SU-DHL-6 (cell line): ENCODE measurements at regions not wholly inside any gene's neighbourhood (a gene's known extent, or its start where the extent isn't known, plus 50 kb on each side); places are given as distances from the start of the nearest gene placed in this dataset.
"Not testable (repeated sequence)": the region's sequence is repeated elsewhere in the genome, so short reads cannot be mapped to it uniquely, and the experiment has no call there.

Source experiments
- H2AFZ ChIP-seq: fragments of 200-600 bp; sonication (generic); 2 replicates; pipeline ENCODE4 v1.6.1; 2014; ENCODE audit warnings: low read depth, mild to moderate bottlenecking, moderate library complexity, mixed read lengths, antibody characterized with exemption, low read length; ENCODE audit not compliant: severe bottlenecking
- H3F3A ChIP-seq: fragments of 200-600 bp; shearing (Covaris generic); 2 replicates; pipeline ENCODE4 v1.6.0; 2016; ENCODE audit warnings: antibody characterized with exemption, mild to moderate bottlenecking; ENCODE audit not compliant: insufficient read depth
- H3K27ac ChIP-seq: fragments of 200-600 bp; sonication (generic); 2 replicates; pipeline ENCODE4 v1.5.1; 2016; ENCODE audit warnings: low read depth, mild to moderate bottlenecking, low read length, moderate library complexity, mixed read lengths
- H3K27me3 ChIP-seq: fragments of 200-600 bp; sonication (generic), shearing (Covaris generic); 2 replicates; pipeline ENCODE4 v1.6.0; 2014; ENCODE audit warnings: mild to moderate bottlenecking, low read length
- H3K36me3 ChIP-seq: fragments of 200-600 bp; sonication (generic); 2 replicates; pipeline ENCODE4 v1.6.1; 2014; ENCODE audit warnings: mild to moderate bottlenecking, low read length, mixed read lengths
- H3K4me2 ChIP-seq: fragments of 300-600, 200-600 bp; shearing (Covaris generic), sonication (generic); 2 replicates; pipeline ENCODE4 v1.6.0; 2014; ENCODE audit warnings: low read length, low read depth, mild to moderate bottlenecking; ENCODE audit not compliant: poor library complexity, severe bottlenecking
- H3K4me3 ChIP-seq: fragments of 200-600 bp; sonication (generic); 2 replicates; pipeline ENCODE4 v1.5.1; 2014; ENCODE audit warnings: antibody characterized with exemption, low read length, mild to moderate bottlenecking, mixed read lengths; ENCODE audit not compliant: insufficient read depth, poor library complexity, severe bottlenecking
- H3K79me2 ChIP-seq: fragments of 200-600 bp; sonication (generic); 2 replicates; pipeline ENCODE4 v1.6.1; 2014; ENCODE audit warnings: mild to moderate bottlenecking, low read length, moderate library complexity; ENCODE audit not compliant: insufficient read depth
- H3K9ac ChIP-seq: fragments of 200-600 bp; sonication (generic); 2 replicates; pipeline ENCODE4 v1.7.0; 2014; ENCODE audit warnings: mild to moderate bottlenecking, low read length
- H3K9me2 ChIP-seq: fragments of 200-600 bp; sonication (generic); replicated peaks from 2 replicates; pipeline ENCODE4 v1.6.1; 2014; ENCODE audit warnings: low read length; ENCODE audit not compliant: insufficient read depth
- H3K9me3 ChIP-seq: fragments of 200-600 bp; sonication (generic); 2 replicates; pipeline ENCODE4 v1.6.1; 2014; ENCODE audit warnings: low read length, mixed read lengths; ENCODE audit not compliant: insufficient read depth
- H4K20me1 ChIP-seq: fragments of 200-600 bp; sonication (generic); 2 replicates; pipeline ENCODE4 v1.6.1; 2014; ENCODE audit warnings: low read depth, mild to moderate bottlenecking, antibody characterized with exemption, low read length, moderate library complexity, mixed read lengths
- CTCF ChIP-seq: fragments of 200-600 bp; sonication (generic); IDR thresholded peaks from one replicate; pipeline ENCODE4 v1.5.1; 2017; ENCODE audit warnings: antibody characterized with exemption, mild to moderate bottlenecking, low read length, moderate library complexity; ENCODE audit not compliant: insufficient read depth, poor library complexity, severe bottlenecking
- EZH2phosphoT487 ChIP-seq: fragments of 200-600 bp; sonication (generic), shearing (Covaris generic); conservative IDR thresholded peaks from 2 replicates; pipeline ENCODE4 v1.6.1; 2018; ENCODE audit warnings: mild to moderate bottlenecking, antibody characterized with exemption, low read length, moderate library complexity, mixed read lengths

GRCh38 chr4:155578219-155578618, 88.4 kb upstream of the GUCY1A1 start:
- Histone ChIP-seq H3K27ac (no peak overlapping the region), H4K20me1 (no peaks in the 10 kb centered on the region), H3K9me3 (no peaks in the 10 kb centered on the region), H3K79me2 (no peaks in the 10 kb centered on the region), H2AFZ (no peak overlapping the region), H3K4me3 (no peak overlapping the region), H3K4me2 (no peak overlapping the region), H3K36me3 (no peaks in the 10 kb centered on the region), H3K9ac (no peak overlapping the region), H3K27me3 (no peaks in the 10 kb centered on the region), H3F3A (no peaks in the 10 kb centered on the region), H3K9me2 (no peaks in the 10 kb centered on the region)
- TF ChIP-seq CTCF (no peak), EZH2phosphoT487 (no peak)

- not testable (repeated sequence) for H2AFZ ChIP-seq, H4K20me1 ChIP-seq, H3K36me3 ChIP-seq, H3K9me3 ChIP-seq, H3F3A ChIP-seq, H3K4me3 ChIP-seq, H3K79me2 ChIP-seq, H3K27ac ChIP-seq, H3K9ac ChIP-seq, H3K9me2 ChIP-seq, H3K27me3 ChIP-seq, H3K4me2 ChIP-seq
These were observed 92.3 kb upstream of the GUCY1A1 start for GRCh38 chr4:155574329-155574728.

GRCh38 chr4:155573126-155573525, 93.5 kb upstream of the GUCY1A1 start:
- Histone ChIP-seq H3K9ac (no peak overlapping the region), H3K9me3 (no peaks in the 10 kb centered on the region), H3K4me2 (no peak overlapping the region), H3K27me3 (no peaks in the 10 kb centered on the region), H3K36me3 (no peaks in the 10 kb centered on the region), H3K9me2 (no peaks in the 10 kb centered on the region), H3K79me2 (no peaks in the 10 kb centered on the region), H3K4me3 (no peak overlapping the region), H3K27ac (no peak overlapping the region), H4K20me1 (no peaks in the 10 kb centered on the region), H3F3A (no peaks in the 10 kb centered on the region), H2AFZ (no peak overlapping the region)
- TF ChIP-seq CTCF (no peak), EZH2phosphoT487 (no peak)

GRCh38 chr4:155572106-155572703, 94.4 kb upstream of the GUCY1A1 start:
- Histone ChIP-seq H4K20me1 (no peaks in the 10 kb centered on the region), H3K79me2 (no peaks in the 10 kb centered on the region), H3F3A (no peaks in the 10 kb centered on the region), H3K27ac (no peak overlapping the region), H3K9me3 (no peaks in the 10 kb centered on the region), H3K4me3 (no peak overlapping the region), H2AFZ (no peak overlapping the region), H3K27me3 (no peaks in the 10 kb centered on the region), H3K4me2 (no peak overlapping the region), H3K9ac (no peak overlapping the region), H3K36me3 (no peaks in the 10 kb centered on the region), H3K9me2 (no peaks in the 10 kb centered on the region)
- no peak for TF ChIP-seq EZH2phosphoT487
- TF ChIP-seq CTCF: no peak
